Fibroblast of the aortic adventitia (primary cell): ENCODE measurements at regions not wholly inside any gene's neighbourhood (a gene's known extent, or its start where the extent isn't known, plus 50 kb on each side); places are given as distances from the start of the nearest gene placed in this dataset.

Experiments used
- DNase-seq: peaks from one replicate; pipeline ENCODE4 v3.0.0-alpha.2; 2010; ENCODE audit warnings: low read depth
- H3K4me3 ChIP-seq: 2 replicates; pipeline ENCODE4 v1.5.1; 2011; ENCODE audit warnings: low read depth, mild to moderate bottlenecking, control low read depth, low read length, moderate library complexity
- CTCF ChIP-seq: IDR thresholded peaks from 2 replicates; pipeline ENCODE4 v1.5.1; 2011; ENCODE audit warnings: mild to moderate bottlenecking, low read length, control low read depth, inconsistent platforms; ENCODE audit not compliant: insufficient read depth

DNA sequence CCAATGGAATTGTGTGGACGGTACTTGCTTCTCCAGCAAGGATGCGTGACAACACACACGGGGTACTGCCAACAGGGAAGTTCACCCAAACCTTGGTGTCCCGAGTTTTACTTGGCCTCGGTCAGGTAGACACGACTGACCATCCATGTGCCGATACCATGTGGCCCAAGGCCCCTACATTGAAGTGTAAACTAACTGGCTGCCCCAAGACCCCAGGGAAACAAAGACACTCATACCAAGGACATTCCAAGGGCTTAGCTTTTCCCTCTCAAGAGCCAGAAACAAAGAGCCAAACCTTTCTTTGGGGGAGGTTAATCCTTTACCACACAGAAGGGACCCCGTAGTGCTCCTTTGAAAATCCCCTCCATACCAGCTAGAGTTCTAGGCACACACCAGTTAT is 215.9 kb upstream of the TNRC6C start:
- DNase-seq = no peak
- no peak for TF ChIP-seq CTCF
- H3K4me3 ChIP-seq = no peak overlapping the region

DNA sequence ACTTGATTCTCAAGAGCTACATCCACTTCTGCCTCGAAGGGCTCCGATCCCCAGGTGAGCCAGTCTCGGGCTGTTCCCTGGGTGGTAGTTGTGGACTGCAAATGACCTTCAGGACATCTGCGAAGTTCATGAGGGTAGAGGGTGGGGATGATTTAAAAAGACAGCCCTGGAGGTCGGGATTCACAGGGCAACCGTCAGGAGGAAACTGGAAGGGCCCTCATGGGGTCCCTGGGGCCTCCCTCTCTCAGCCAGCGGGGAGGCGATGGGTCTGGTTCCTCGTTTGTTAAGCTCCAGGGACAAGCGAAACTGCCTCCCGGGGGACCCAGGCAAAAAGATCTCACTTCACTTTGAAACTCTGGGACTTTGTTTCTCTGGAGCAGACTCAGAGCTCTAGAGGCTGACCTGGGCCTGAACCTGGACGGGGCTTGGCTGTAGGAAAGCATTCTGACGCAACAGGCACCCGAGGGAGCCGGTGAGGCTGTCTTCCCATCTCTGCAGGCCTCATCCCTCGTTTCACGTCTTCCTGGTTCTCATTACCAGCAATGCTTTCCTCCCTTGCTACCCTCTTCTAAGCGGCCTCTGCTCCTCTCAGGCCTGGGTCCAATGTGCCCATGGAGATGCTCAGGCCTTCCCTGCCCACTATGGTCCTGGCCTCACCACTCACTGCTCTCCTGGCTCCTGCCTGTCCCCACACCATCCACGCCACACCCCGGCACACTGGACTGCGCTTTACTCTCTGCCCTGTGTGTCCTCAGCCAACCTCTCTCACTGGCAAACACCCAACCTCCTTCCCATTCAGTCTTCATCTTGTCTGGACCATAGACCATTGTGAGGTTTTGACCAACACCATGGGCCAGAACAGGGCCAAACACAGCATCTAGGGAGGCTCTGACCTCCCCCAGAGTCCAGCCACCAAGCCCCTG is 214.2 kb upstream of the TNRC6C start:
- TF ChIP-seq CTCF = no peak
- H3K4me3 ChIP-seq = no peak overlapping the region
- DNase-seq = no peak

GRCh38 chr17:77745702-77746101 is 212.8 kb upstream of the TNRC6C start:
- no peak overlapping the region for H3K4me3 ChIP-seq
- no peak for DNase-seq
- TF ChIP-seq CTCF = no peak

GRCh38 chr17:77746393-77746792 is 212.1 kb upstream of the TNRC6C start:
- no peak for TF ChIP-seq CTCF
- no peak for DNase-seq
- no peak overlapping the region for H3K4me3 ChIP-seq

DNA sequence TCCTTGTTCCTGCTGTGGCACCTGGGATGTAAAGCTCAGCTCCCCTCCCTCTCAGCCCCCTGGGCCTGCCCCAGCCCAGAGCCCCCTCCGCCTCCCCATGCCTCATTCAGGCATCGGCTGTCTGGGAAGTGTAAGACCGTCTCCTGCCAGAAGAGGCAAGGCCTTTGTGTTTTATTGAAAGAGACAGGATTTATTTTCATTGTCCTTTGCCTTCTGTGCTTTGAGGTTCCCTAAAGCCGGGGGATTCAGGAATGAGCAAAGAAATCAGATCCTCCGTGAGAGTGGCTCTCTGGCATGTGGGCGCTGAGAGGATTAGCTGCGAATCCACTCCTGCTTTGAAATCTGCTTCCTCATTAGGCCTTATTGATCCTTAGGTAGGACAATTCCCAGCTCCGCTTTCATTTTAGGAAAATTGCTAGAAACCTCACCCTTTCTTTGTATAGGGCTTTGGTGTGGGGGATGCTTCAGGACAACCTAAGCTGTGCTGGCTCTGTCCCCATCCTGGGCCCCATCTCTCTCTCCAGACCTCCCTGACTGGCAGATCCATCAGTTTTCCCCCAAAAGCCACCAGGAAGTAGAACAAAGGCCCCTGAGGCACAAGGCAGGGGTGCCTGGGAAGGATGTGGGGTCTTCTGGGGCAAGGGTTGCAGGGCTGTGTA is 211.5 kb upstream of the TNRC6C start:
- TF ChIP-seq CTCF = no peak
- H3K4me3 ChIP-seq = no peak overlapping the region
- DNase-seq = no peak

DNA sequence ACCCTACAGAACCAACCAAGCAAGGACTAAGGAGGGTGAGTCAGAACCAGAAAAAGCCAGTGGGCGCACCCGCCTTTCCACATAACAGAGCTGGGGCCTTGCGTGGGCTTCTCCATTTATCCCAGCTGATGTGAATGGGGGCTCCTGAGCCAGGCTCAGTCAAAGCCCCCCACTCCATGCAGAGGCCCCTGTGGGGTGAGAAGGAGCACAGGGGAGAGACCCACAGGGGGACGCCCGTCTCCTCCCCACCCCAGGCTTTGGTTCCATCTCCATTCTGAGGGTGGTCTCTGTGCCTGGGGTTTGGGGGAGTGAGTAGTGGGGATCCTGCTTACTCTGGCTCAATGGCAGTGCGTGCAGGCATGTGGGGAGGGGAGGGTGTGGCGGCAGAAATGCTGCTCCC is 210.1 kb upstream of the TNRC6C start:
- H3K4me3 ChIP-seq = no peak overlapping the region
- DNase-seq = no peak
- TF ChIP-seq CTCF = no peak
